Fibroblast of the conjunctiva (primary cell): ENCODE measurements at regions not wholly inside any gene's neighbourhood (a gene's known extent, or its start where the extent isn't known, plus 50 kb on each side); places are given as distances from the start of the nearest gene placed in this dataset.
A peak's percentile ranks its signal among the peaks of the same experiment; 100 is the strongest.

Source experiments
- DNase-seq: peaks from one replicate; pipeline ENCODE4 v3.0.0-alpha.2; 2010; ENCODE audit warnings: low read depth

DNA sequence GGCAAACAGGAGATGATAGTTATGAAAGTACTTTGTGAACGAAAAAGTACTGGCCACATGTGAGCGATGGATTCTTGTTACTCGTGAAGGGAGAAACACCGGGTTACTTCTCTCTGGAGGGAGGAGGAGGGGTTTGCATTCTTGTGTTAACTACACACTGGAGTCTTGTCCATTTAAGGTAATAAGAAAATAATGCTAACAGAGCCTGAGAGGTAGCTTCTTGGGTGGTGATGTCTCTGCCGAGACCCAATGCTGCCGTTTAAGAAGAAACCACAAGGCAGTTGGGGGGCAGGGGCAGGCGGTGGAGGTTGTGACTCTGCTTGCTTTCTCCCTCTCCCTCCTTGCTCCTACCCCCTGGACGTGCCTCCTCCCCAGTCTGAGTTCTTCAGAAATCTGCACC, 100.9 kb upstream of the ROPN1 start:
- no peak for DNase-seq

DNA sequence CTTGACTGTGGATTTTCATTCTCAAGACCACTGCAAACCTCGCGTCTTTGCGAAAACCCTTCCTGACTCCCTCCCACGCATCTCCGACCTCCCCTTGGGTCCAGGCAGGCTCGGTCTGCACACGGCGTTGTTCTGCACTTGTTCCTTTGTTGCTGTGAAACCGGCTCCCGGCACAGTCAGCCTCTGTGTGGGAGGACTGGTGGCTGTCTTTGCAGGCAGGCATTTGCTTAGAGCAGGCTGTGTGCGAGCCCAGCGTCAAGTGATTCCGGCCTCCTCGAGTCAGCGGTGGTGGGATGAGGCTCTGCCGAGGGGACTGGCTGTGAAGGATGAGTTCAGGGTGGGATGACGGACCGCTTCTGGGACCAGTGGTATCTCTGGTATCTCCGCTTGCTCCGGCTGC, 102.6 kb upstream of the ROPN1 start:
- no peak for DNase-seq

DNA sequence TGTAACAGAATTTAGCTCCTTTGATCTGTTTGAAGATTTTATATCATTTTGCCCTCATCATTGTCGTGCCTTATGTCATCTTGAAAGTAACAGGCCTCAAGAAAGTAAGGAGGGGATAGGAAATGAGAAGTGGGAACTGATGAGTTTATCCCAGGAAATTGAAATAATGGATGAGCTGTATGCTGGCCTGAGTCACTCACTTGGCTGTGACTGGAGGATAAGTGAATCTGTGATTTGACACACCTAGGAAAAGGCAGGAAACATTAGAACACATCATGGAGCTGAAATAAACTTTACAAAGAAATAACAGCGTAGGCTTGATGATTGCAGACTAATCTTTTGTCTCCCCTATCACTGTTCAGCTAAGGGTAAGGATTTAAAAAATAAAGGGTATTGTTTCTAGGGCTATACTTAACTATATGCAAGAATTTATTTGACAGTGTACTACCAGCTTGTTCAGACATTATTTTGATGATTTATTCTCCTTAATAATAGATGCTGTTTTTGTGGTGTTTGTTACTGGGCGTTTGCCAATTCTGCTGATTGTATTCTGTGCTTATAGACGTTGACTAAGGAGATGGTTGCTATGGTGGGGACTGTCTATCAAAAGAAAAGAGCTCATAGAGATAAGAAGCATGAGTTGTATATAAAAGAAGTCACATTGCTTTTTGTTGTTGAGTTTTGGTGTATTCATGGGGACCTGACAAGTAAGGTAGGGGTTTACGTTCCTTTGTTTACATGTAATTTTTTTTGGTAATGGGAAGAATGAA, 105.6 kb upstream of the ROPN1 start:
- no peak for DNase-seq

DNA sequence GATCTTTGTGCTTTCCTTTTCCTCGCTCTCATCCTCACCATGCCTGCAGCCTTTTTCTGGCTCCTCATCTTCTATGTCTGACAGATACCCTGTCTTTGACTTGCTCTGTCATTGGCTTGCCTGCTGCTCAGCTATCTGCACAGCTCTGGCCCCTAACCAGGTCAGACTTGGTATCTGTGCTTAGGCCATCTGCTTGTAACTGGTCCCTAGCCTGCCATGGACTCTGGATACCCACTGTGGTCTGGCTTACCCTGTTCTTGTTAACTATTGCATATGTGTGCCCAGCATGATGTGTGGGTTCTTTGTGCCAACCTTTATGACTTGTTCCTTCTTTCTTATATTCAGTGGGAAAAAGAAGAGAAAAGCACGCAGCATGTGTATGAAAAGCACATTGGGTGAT, 109.7 kb upstream of the ROPN1 start:
- no peak for DNase-seq

GRCh38 chr3:124107104-124107890, 115.4 kb upstream of the ROPN1 start:
- no peak for DNase-seq

DNA sequence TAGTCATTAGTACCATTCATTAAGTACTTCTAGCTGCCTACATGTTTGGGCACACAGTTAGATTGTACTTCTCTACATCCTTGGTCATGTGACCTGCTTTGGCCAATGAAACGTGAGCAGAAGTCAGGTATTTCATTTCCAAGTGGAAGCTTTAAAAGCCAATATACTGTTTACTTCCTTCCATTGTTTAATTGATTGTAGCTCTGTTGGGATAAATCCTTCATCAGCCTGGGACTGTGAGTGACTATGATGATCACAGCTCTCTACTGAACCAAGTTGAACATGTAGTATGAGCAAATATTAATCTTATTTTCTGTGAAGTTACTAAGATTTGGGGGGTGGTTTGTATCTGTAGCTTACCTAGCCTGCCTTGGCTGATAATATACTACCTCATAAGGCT, 116.5 kb upstream of the ROPN1 start:
- no peak for DNase-seq

DNA sequence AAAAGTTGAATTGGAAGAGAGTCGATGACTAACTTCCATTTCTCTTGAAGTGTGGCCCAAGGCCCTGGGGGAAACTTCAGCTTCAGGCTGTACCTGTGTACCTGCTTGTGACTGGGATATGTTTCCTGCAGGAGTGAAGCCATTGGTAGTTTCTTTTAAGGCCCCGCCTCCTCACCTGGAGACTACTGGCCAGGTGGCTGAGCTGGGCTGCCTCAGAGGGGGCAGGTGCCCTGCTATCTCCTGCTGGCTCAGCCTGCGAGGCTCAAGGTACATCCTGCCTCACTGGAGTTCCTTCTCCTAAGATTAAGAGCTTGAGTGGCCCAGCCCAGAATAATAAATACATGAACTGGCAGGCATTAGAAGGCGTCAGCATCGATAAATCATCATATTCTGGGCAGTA, 121.6 kb upstream of the ROPN1 start:
- no peak for DNase-seq

DNA sequence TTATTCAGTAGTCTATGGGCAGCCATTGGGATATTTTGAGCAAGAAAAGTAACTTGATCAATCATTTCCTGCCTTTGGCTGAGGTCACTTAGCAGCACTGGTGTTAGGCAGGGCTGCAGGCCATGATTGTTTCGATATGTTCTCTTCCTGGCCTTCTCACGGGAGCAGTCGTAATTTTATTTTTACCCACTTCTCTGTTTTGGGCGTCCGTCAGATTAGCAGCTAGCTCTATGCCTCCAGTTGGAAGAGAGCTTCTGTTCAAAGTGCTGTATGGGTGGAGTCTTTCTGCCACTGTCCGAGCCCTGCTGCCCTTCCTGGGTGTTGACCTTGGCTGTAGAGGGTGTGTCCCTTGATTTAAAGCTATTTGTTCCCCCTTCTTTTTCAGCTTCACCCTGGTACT, 123.4 kb upstream of the ROPN1 start:
- no peak for DNase-seq

GRCh38 chr3:124115956-124116355, 124.0 kb upstream of the ROPN1 start:
- no peak for DNase-seq

GRCh38 chr3:124116906-124117305, 125.0 kb upstream of the ROPN1 start:
- DNase-seq, result no peak

GRCh38 chr3:124117486-124117885, 125.6 kb upstream of the ROPN1 start:
- DNase-seq, result peak; percentile 12

- no peak for DNase-seq
Measured at GRCh38 chr3:124118397-124118796, 126.5 kb upstream of the ROPN1 start.

DNA sequence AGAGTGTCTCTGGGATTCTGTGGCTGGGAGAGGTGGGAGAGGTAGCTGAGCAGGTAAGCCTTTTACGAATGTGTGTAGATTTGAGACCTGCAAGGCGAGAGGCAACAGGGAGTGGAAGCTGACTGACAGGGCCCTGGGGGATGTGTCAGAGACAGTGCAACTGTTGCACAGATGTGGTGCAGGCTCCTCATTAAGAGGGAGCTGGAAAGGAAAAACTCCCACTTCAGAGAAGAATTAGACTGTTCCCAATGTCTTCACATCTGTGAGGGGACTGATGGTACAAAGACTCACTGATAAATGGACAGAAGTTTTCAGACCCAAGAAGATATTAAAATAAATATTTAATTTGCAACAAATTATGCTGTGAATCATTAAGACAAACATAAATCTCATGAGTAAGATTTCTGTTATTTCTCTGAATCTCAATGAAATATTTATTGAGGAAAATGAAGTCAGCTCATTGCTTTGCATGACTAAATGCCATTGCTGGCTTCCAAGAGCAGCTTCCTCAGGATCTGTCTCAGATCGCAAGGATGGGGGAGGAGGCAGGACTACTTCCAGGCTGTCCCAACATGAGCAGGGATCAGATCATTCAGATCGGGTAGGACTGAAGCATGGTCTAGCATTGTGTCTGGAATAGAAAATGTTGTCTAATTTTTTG, 127.3 kb upstream of the ROPN1 start:
- no peak for DNase-seq

DNA sequence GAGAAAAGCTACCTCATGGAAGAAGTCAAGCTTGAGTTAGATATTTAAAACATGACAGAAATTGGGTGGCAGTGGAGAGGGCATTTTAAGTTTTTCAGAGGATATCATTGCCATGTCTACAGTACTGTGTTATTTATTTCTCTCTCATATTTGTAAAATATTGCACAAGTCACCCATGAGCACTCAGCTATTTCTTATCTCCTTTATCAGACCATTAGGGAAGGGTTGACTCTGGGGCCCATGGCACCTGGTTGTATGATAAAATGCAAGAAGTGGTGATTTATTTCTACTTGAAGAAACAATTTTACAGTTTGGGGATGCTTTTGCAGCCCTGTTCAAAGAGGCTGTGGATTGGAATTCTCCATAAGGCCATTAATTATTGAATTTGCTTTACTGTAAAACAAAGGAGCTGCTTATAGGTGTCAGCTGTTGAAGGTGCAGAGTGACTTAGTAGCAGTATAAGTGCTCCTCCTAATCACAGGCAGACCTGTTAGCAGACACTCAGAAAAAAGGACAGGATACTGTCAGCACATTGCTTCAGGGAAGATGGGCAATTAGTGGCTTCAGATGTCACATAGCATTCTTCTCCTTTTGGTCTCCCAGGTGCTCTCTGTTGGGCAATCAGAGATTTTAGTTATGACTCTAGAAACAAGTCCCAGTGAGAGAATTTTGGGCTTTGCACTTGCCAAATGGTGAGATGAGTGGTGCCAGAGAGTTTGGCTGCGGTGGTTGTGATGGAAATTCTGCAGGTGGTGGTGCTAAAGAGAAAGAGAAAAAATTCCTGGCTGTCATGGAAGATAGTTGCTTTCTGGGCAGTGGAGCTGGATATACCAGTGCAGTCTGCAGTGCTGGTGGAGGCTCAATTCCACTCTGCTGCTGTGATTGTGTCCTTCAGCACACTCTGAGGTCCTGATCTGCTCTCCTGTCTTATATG, 129.7 kb upstream of the ROPN1 start:
- DNase-seq, result no peak

DNA sequence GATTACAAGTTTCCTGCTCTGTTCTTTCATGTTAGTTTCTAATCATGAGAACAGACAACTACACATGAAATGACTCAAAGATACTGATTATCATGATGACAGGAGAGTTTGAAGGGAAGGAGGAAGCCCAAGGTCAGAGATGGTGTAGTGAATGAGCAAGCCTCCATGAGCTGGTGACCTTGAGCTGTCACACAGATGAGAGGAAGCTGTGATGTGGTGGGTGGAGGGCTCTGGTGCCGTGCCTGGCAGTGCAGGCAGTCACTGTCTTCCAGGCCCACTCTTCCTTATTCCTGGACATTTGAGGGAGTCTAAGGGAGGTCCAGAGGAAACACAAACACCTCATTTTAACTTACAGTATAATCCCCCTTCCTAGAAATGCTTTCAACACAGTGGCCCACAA, 133.4 kb upstream of the ROPN1 start:
- DNase-seq, result no peak

DNA sequence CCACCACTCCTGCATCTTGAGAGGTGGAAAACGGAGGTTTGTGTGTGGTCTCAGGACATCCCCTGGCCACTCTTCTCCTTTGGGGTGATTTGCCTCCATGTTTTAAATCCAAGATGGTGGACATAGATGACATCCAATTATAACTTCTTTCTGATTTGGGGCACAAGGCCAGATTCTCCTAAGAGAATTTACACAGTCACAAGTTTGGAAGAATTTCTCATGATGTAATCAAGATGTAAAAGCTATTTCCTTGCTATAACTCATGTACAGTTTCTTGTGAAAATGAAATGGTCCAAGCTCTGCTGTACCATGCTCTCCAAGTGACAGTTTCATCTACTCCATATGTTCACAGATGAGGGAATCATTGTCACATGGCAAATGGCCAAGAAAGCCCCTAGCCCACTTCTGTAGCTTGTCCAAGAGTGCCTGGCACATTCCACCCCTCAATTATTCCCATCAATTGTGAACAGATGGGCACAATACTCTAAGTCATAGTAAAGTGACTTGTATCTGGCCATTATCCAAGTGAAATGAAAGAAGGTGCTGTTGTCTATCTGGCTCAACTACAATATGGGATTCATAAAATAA, 134.6 kb upstream of the ROPN1 start:
- DNase-seq, result no peak

DNA sequence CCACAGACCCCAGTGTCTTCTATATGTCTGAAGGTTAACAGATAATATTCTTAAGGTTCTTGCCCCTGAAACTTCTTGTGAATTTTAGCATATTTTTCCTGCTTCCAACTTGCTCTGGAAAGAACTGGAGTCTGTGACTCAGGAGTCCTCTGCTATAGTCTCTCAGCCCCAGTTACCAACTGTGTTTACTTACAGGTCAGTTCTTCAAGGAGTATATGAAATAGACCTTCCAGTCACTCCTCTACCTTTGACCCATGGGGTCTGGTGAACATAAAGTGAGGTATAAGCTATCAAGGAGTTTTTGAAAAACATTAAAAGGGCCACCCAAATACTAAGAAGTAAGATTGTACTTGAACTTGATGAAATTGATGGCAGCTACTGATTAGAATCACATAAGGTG, 139.2 kb upstream of the ROPN1 start:
- no peak for DNase-seq

- no peak for DNase-seq
Measured at GRCh38 chr3:124131580-124131979, 139.7 kb upstream of the ROPN1 start.

- no peak for DNase-seq
Measured at GRCh38 chr3:124132813-124133212, 140.9 kb upstream of the ROPN1 start.

DNA sequence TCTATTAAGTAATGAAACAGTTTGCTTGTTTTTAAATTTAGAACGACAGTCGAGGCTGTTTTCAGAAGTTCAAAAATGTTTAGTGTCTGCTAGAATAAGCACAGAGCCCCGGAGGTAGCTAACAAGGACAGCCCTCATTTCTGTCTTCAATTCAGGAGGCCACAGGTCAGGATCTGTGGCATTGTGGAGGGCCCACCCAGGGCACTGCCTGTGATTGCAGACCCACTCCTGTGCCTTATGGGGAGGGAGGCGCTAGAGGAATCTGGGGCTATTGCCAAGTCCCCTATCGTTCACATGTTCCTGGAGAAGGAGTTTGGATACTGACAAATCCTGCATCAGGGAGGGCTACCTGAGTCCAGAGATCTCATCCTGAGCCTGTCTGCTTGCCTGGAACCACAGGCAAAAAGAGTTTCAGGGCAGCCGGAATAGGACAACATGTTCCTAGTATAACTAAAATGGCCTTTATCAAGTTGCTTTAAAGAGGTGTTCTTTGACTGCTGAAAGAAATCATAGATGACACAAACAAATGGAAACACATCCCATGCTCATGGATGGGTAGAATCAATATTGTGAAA, 141.5 kb upstream of the ROPN1 start:
- DNase-seq, result no peak

GRCh38 chr3:124137216-124137615, 145.3 kb upstream of the ROPN1 start:
- DNase-seq, result no peak
